Esophagus squamous epithelium (tissue), 5 donors: ENCODE measurements at regions not wholly inside any gene's neighbourhood (a gene's known extent, or its start where the extent isn't known, plus 50 kb on each side); places are given as distances from the start of the nearest gene placed in this dataset.

Experiments
- DNase-seq: peaks from one replicate; lab custom pipeline; 2025; lab: John Stamatoyannopoulos, UW
- H3K27ac ChIP-seq, 4 donors: fragments of 200-600 bp; sonication (generic); one replicate each; pipeline ENCODE4 v1.5.1; 2016 to 2019; ENCODE audit warnings: mild to moderate bottlenecking in 1 of 4
- H3K27me3 ChIP-seq, 4 donors: fragments of 200-600 bp; sonication (generic); 1 replicate in 3 of 4; 2 replicates in 1 of 4; pipeline versions ENCODE4 v1.5.1 to v1.6.0; 2017 to 2021; ENCODE audit warnings: antibody characterized with exemption in 1 of 4
- H3K36me3 ChIP-seq, 3 donors: fragments of 200-600 bp; sonication (generic); one replicate each; pipeline ENCODE4 v1.5.1; 2016 to 2019
- H3K4me1 ChIP-seq, 3 donors: fragments of 200-600 bp; sonication (generic); one replicate each; pipeline ENCODE4 v1.5.1; 2017 to 2019
- H3K4me3 ChIP-seq, 4 donors: fragments of 200-600 bp; sonication (generic); 1 replicate in 3 of 4; 2 replicates in 1 of 4; pipeline ENCODE4 v1.5.1; 2016 to 2019; ENCODE audit warnings: mild to moderate bottlenecking in 2 of 4, moderate library complexity in 1 of 4
- H3K9me3 ChIP-seq, 3 donors: fragments of 200-600 bp; sonication (generic); one replicate each; pipeline ENCODE4 v1.5.1; 2016 to 2019
- POLR2A ChIP-seq, 4 donors: fragments of 450-650 bp; IDR thresholded peaks; one replicate each; pipeline ENCODE4 v1.6.1; 2017; ENCODE audit warnings: antibody characterized with exemption in 4 of 4, mild to moderate bottlenecking in 4 of 4, moderate library complexity in 3 of 4
- WGBS, 2 donors: methylation state at CpG; one replicate each; pipeline ENCODE4 v1.1.5; 2018; 5-methylcytosine and 5-hydroxymethylcytosine counted together
- intact Hi-C: fragments of 100-400 bp; cut with DNase I; formaldehyde crosslinking; loops from one replicate; pipeline ENCODE4 v1.15.0; 2022
- TF ChIP-seq, protein P1 (sequence below), 6 experiments: fragments of 450-650 bp in 4 of 6; fragments of 200-600 bp in 2 of 6; sonication (generic) in 2 of 6; IDR thresholded peaks; one replicate each; pipeline ENCODE4 v1.5.1; 2016 to 2019; ENCODE audit warnings: antibody characterized with exemption in 6 of 6, mild to moderate bottlenecking in 4 of 6, moderate library complexity in 4 of 6
- donor health status: DM: yes; HTN: yes; CAD: no.

DNA sequence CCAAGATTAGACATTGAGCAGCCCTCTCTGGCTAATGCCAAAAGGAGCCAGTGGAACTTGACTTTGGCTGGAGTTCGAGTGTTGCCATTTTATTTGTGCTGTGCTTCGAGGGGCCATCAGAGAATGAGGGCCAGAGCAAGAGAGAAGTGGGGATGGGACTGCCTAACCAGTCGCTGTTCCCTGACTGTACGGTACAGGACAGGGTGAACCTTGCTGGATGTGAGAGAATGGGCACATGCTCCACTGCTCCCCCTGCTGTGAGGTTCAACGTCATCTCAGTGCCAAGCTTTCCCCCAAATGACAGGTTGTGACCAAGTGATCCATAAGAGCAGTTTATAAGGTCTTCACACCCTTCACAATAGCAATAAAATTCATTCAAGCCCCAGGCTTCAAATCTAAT lies 55.1 kb upstream of the BCL11B start:
- DNase-seq = no peak
- TF ChIP-seq, protein P1, sequence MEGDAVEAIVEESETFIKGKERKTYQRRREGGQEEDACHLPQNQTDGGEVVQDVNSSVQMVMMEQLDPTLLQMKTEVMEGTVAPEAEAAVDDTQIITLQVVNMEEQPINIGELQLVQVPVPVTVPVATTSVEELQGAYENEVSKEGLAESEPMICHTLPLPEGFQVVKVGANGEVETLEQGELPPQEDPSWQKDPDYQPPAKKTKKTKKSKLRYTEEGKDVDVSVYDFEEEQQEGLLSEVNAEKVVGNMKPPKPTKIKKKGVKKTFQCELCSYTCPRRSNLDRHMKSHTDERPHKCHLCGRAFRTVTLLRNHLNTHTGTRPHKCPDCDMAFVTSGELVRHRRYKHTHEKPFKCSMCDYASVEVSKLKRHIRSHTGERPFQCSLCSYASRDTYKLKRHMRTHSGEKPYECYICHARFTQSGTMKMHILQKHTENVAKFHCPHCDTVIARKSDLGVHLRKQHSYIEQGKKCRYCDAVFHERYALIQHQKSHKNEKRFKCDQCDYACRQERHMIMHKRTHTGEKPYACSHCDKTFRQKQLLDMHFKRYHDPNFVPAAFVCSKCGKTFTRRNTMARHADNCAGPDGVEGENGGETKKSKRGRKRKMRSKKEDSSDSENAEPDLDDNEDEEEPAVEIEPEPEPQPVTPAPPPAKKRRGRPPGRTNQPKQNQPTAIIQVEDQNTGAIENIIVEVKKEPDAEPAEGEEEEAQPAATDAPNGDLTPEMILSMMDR (IDR thresholded peaks at IDR 0.05) = no peak
- TF ChIP-seq POLR2A (IDR thresholded peaks at IDR 0.05) = no peak
- 67 to 71% methylated on average over 4 to 5 of the region's 5 CpGs for WGBS, 2 donors
- Histone ChIP-seq H3K9me3 (no peaks in the 10 kb centered on the region), H3K4me1 (peaks cover 0 to 4% (median 0%) of the 10 kb centered on the region in 3 donors), H3K36me3 (no peaks in the 10 kb centered on the region), H3K4me3 (no peak overlapping the region), H3K27ac (no peak overlapping the region), H3K27me3 (peaks cover 0 to 74% (median 0%) of the 10 kb centered on the region in 4 donors)
- intact Hi-C loops = no loop called here

DNA sequence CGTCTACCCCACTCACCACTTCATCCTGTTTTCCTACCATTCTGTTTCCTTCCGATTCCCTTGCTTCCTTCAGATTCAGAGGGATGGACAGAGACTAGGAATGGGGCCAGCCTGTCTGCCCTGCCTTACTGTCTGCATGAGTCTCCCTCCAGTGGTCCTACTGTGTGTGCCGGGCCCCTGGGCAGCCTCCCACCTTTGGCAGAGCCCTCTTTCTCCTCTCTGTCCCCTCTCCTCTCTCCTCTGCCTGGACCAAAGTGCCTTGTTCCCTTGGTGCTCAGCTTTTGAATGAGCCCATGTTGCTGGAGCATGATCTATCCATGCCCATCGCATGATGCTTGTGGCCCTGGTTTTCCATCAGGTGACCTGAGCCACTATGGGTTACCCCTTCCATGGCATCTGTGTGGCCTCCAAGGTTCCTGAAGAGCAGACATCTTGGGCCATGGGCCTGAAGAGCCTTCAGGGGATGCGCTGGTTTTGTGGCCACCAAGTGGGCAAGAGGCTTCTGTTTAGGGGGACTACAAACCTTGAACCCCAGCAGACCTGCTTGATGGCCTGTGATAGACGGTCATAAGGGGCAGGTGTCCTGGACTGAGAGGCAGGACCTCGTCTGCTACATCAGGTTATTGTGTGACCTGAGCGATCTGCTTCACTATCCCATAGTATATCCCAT lies 54.2 kb upstream of the BCL11B start:
- H3K4me3 ChIP-seq = no peak overlapping the region
- peaks cover 0 to 73% (median 0%) of the 10 kb centered on the region in 4 donors for H3K27me3 ChIP-seq
- intact Hi-C loops = no loop called here
- WGBS, 2 donors = 86 to 89% methylated on average over 3 to 5 of the region's 8 CpGs
- H3K4me1 ChIP-seq = peaks cover 0 to 4% (median 0%) of the 10 kb centered on the region in 3 donors
- no peaks in the 10 kb centered on the region for H3K9me3 ChIP-seq
- TF ChIP-seq, protein P1 (IDR thresholded peaks at IDR 0.05) = no peak
- no peak for TF ChIP-seq POLR2A (IDR thresholded peaks at IDR 0.05)
- no peaks in the 10 kb centered on the region for H3K36me3 ChIP-seq
- no peak overlapping the region for H3K27ac ChIP-seq
- DNase-seq = no peak

DNA sequence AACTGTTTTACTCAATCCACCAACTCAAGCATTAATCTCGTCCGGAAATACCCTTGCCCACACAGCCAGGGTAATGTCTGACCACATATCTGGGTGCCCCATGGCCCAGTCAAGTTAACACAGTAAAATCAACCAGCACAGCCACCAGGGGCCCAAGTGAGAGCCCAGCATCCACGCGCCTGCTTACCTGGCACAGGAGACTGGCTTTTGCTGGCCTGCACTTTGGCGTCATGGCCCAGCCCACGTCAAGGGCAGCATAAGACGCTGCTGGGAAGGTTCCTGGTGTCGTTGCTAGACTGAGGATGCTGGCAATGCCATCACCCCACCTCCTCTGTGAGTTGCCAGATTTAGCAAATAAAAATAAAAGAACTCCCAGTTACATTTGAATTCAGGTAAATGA lies 53.6 kb upstream of the BCL11B start:
- DNase-seq = no peak

DNA sequence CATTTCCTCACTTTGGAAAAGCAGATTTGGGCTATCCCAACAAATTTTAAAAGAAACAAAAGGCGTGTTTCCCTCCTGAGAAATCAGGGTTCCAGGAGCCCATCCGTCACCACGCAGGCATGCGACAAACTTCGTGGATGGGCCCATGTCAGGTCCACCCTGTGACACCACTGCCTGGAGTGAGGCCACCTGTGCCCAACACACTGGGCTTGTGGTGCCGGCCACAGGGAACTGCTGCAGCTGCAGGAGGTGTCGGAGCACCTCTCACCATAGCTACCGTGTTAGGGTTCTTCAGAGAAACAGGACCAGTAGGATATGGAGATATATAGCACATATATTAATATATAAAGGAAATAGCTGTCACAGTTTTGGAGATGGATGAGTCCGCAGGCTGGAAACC lies 53.0 kb upstream of the BCL11B start:
- H3K36me3 ChIP-seq = no peaks in the 10 kb centered on the region
- WGBS, 2 donors = 77 to 80% methylated on average over 1 to 6 of the region's 9 CpGs
- no peak for DNase-seq
- peaks cover 0 to 10% (median 0%) of the 10 kb centered on the region in 3 donors for H3K4me1 ChIP-seq
- no peak overlapping the region for H3K4me3 ChIP-seq
- H3K27me3 ChIP-seq = peaks cover 0 to 73% (median 0%) of the 10 kb centered on the region in 4 donors
- no peak overlapping the region for H3K27ac ChIP-seq
- no peaks in the 10 kb centered on the region for H3K9me3 ChIP-seq
- intact Hi-C loops = no loop called here
- TF ChIP-seq, protein P1 (IDR thresholded peaks at IDR 0.05) = no peak
- no peak for TF ChIP-seq POLR2A (IDR thresholded peaks at IDR 0.05)

More for the DNA sequence above, 53.6 kb upstream of the BCL11B start:
- H3K9me3 ChIP-seq = no peaks in the 10 kb centered on the region
- H3K4me1 ChIP-seq = peaks cover 0 to 4% (median 0%) of the 10 kb centered on the region in 3 donors
- H3K4me3 ChIP-seq = no peak overlapping the region
- peaks cover 0 to 73% (median 0%) of the 10 kb centered on the region in 4 donors for H3K27me3 ChIP-seq
- TF ChIP-seq, protein P1 (IDR thresholded peaks at IDR 0.05) = no peak
- TF ChIP-seq POLR2A (IDR thresholded peaks at IDR 0.05) = no peak
- WGBS, 2 donors = 88% methylated on average over 5 of the region's 8 CpGs; no CpG with 5 or more reads in 1 of the 2 donors
- intact Hi-C loops = no loop called here
- H3K27ac ChIP-seq = no peak overlapping the region
- H3K36me3 ChIP-seq = no peaks in the 10 kb centered on the region

DNA sequence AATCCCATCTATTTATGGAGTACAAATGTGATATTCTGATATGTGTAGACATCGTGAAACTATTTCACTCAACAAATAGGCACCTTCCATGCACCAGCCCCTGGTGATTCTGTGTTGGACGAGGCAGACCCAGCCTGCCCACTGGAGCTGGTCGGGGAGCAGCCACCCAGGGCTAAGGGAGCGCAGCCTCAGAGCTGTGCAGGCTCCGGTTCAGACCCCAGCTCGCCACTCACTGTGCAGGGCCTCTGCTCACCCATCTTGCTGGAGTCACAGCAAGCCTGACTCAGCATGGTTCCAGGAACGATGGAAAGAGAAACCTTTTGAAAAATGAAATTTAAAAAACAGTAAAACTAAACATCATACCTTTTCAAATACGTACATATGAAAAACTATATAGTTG lies 52.3 kb upstream of the BCL11B start:
- Histone ChIP-seq H3K27me3 (peaks cover 0 to 69% (median 0%) of the 10 kb centered on the region in 4 donors), H3K4me1 (peaks cover 0 to 13% (median 0%) of the 10 kb centered on the region in 3 donors), H3K27ac (no peak overlapping the region), H3K36me3 (no peaks in the 10 kb centered on the region), H3K9me3 (no peaks in the 10 kb centered on the region), H3K4me3 (no peak overlapping the region)
- DNase-seq = no peak
- intact Hi-C loops = no loop called here
- TF ChIP-seq, protein P1 (IDR thresholded peaks at IDR 0.05) = no peak
- TF ChIP-seq POLR2A (IDR thresholded peaks at IDR 0.05) = no peak
- 75 to 83% methylated on average over 6 to 8 of the region's 8 CpGs for WGBS, 2 donors
